ENCODE measurements at regions not wholly inside any gene's neighbourhood (a gene's known extent, or its start where the extent isn't known, plus 50 kb on each side); places are given as distances from the start of the nearest gene placed in this dataset.
A peak's percentile ranks its signal among the peaks of the same experiment; 100 is the strongest.

DNA sequence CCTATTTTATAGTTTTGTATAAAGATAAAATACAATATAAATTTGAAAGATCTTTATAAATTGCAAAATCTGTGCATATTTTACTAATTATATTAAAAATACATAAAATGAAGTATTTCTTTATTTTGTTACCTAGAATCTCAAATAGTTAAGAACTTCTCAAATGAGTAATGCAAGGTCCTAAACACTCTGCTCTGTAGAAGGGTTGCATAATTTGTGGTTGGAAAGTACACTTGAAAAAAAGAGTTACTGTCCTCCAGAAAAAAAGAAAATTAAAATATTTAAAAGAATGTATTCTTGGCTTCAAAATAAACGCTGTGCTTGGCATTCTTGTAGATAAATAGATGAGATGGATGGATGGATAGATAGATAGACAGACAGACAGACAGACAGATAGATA, 428.8 kb upstream of the CDH6 start:
- TF ChIP-seq, protein P1, sequence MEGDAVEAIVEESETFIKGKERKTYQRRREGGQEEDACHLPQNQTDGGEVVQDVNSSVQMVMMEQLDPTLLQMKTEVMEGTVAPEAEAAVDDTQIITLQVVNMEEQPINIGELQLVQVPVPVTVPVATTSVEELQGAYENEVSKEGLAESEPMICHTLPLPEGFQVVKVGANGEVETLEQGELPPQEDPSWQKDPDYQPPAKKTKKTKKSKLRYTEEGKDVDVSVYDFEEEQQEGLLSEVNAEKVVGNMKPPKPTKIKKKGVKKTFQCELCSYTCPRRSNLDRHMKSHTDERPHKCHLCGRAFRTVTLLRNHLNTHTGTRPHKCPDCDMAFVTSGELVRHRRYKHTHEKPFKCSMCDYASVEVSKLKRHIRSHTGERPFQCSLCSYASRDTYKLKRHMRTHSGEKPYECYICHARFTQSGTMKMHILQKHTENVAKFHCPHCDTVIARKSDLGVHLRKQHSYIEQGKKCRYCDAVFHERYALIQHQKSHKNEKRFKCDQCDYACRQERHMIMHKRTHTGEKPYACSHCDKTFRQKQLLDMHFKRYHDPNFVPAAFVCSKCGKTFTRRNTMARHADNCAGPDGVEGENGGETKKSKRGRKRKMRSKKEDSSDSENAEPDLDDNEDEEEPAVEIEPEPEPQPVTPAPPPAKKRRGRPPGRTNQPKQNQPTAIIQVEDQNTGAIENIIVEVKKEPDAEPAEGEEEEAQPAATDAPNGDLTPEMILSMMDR (IDR thresholded peaks at IDR 0.05; ENCODE audit: insufficient read depth, low read length, severe bottlenecking) = no peak
- Histone ChIP-seq H3K4me3 (ENCODE audit: low read depth, low read length) (no peak overlapping the region), H3K36me3 (ENCODE audit: control insufficient read depth, insufficient read depth, low read length) (no peaks in the 10 kb centered on the region), H3K27me3 (ENCODE audit: control insufficient read depth, insufficient read depth, low read length) (no peaks in the 10 kb centered on the region)
- FAIRE-seq (no peak), DNase-seq (ENCODE audit: low read depth) (peak; percentile 12)

DNA sequence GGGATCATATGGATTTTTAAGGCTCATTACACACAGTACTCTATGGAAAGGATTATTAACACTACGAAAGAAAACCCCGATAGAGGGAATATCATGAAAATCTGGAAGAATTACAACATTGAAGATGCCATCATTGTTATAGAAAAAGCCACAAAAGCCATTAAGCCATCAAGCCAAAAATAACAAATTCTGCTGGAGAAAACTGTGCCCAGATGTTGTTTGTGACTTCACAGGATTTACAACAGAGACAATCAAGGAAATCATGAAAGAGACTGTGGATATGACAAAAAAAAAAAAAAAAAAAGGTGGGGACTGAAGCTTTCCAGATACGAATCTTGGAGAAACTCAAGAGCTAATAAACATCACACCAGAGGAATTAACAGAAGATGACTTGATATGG, 433.8 kb upstream of the CDH6 start:
- TF ChIP-seq, protein P1 (IDR thresholded peaks at IDR 0.05; ENCODE audit: insufficient read depth, low read length, severe bottlenecking) = no peak
- Histone ChIP-seq H3K27me3 (ENCODE audit: control insufficient read depth, insufficient read depth, low read length) (no peaks in the 10 kb centered on the region), H3K4me3 (ENCODE audit: low read depth, low read length) (no peak overlapping the region), H3K36me3 (ENCODE audit: control insufficient read depth, insufficient read depth, low read length) (no peaks in the 10 kb centered on the region)
- DNase-seq (ENCODE audit: low read depth) (no peak), FAIRE-seq (no peak)

DNA sequence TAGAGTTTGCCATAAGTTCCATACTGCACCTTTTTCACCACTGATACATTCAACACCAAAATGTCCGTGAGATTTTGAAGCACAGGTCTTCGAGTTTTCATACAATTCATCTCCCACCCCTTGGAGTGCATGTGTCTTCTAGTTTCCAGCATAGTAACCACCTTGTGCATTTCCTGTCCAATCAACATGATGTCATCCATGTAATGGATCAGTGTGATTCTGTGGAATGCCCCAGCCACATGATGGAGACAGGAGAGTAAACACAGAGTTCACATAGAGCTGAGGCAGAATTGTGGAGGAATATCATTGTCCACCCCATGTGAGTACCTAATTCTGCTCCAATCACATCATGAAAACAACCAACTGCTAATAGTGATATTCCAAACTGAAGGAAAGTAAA, 441.5 kb upstream of the CDH6 start:
- TF ChIP-seq, protein P1 (IDR thresholded peaks at IDR 0.05; ENCODE audit: insufficient read depth, low read length, severe bottlenecking) = no peak
- Histone ChIP-seq H3K4me3 (ENCODE audit: low read depth, low read length) (no peak overlapping the region), H3K36me3 (ENCODE audit: control insufficient read depth, insufficient read depth, low read length) (no peaks in the 10 kb centered on the region), H3K27me3 (ENCODE audit: control insufficient read depth, insufficient read depth, low read length) (no peaks in the 10 kb centered on the region)
- FAIRE-seq = no peak
- peak; percentile 70 for DNase-seq (ENCODE audit: low read depth)

DNA sequence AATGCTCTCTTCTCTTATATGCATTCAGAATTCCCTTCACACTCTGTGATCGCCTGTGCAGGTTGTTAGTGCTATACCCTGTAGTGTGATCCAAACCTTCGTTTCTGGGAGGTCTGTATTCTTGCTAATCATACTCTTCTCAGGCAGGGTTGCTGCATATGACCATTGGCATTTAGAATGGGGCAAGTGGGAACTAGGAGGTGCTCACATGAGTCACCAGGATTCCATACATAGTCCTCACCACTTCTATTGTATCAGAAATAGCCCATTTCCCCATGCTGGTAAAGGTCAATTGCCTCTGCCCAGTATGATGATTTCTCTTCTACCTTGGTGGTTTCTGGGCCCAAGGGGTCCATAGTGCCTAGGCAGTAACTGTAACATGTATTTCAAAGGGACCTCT, 443.5 kb upstream of the CDH6 start:
- no peaks in the 10 kb centered on the region for H3K36me3 ChIP-seq (ENCODE audit: control insufficient read depth, insufficient read depth, low read length)
- DNase-seq (ENCODE audit: low read depth) = peak; percentile 77
- TF ChIP-seq, protein P1 (IDR thresholded peaks at IDR 0.05; ENCODE audit: insufficient read depth, low read length, severe bottlenecking) = no peak
- H3K4me3 ChIP-seq (ENCODE audit: low read depth, low read length) = no peak overlapping the region
- no peak for FAIRE-seq
- no peaks in the 10 kb centered on the region for H3K27me3 ChIP-seq (ENCODE audit: control insufficient read depth, insufficient read depth, low read length)

DNA sequence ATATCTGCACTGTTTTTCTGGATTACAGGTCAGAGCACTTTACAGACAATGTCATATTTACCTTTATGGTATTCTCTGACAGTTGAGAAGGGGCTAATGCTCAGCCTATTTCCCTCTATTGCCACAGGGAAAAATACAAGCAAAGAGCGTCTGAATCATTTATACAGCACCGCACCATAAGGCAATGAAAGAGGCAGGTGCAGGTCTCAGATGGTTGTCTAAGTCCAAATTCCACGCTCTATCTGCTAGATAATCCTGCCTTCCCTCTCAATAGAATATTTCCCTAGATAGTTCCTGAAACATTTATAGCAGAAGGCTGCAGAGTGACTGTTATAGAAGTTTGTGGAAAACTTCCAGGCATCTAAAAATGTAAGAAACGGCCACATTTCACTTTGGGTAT, 446.1 kb upstream of the CDH6 start:
- no peak for FAIRE-seq
- H3K36me3 ChIP-seq (ENCODE audit: control insufficient read depth, insufficient read depth, low read length) = no peaks in the 10 kb centered on the region
- no peaks in the 10 kb centered on the region for H3K27me3 ChIP-seq (ENCODE audit: control insufficient read depth, insufficient read depth, low read length)
- no peak overlapping the region for H3K4me3 ChIP-seq (ENCODE audit: low read depth, low read length)
- DNase-seq (ENCODE audit: low read depth) = no peak
- TF ChIP-seq, protein P1 (IDR thresholded peaks at IDR 0.05; ENCODE audit: insufficient read depth, low read length, severe bottlenecking) = no peak

DNA sequence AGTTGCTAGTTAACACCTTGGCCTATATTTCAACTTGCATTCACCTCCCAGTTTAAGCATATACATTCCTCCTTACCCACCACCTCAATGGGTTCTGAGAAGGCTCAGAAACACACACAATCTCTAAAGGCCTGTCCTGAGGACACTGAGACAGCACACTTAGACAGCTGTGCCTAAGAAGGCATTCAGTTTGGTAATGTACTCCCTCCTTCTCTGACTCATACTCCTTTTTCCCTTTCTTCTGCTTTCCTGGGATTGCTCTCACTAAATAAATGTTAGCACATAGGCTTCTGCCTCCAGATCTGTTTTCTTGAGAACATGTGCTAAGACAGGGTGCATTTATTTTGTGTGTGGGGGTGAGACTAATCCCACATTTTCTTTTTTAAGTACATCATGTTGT, 456.8 kb upstream of the CDH6 start:
- no peaks in the 10 kb centered on the region for H3K27me3 ChIP-seq (ENCODE audit: control insufficient read depth, insufficient read depth, low read length)
- FAIRE-seq = no peak
- no peak overlapping the region for H3K4me3 ChIP-seq (ENCODE audit: low read depth, low read length)
- no peaks in the 10 kb centered on the region for H3K36me3 ChIP-seq (ENCODE audit: control insufficient read depth, insufficient read depth, low read length)
- peak; percentile 20 for DNase-seq (ENCODE audit: low read depth)
- TF ChIP-seq, protein P1 (IDR thresholded peaks at IDR 0.05; ENCODE audit: insufficient read depth, low read length, severe bottlenecking) = no peak
